GM18498 (cell line): ENCODE measurements at regions not wholly inside any gene's neighbourhood (a gene's known extent, or its start where the extent isn't known, plus 50 kb on each side); places are given as distances from the start of the nearest gene placed in this dataset.
"Not testable (repeated sequence)": the region's sequence is repeated elsewhere in the genome, so short reads cannot be mapped to it uniquely, and the experiment has no call there.

ENCODE experiments used
- ATAC-seq: cut with Tn5 transposase; IDR thresholded peaks from one replicate; pipeline ENCODE4 v1.9.1; 2021; ENCODE audit warnings: mild to moderate bottlenecking, moderate library complexity; ENCODE audit not compliant: unreplicated experiment

GRCh38 chr7:34569975-34570699, 87.9 kb upstream of the NPSR1 start:
- no peak for ATAC-seq

DNA sequence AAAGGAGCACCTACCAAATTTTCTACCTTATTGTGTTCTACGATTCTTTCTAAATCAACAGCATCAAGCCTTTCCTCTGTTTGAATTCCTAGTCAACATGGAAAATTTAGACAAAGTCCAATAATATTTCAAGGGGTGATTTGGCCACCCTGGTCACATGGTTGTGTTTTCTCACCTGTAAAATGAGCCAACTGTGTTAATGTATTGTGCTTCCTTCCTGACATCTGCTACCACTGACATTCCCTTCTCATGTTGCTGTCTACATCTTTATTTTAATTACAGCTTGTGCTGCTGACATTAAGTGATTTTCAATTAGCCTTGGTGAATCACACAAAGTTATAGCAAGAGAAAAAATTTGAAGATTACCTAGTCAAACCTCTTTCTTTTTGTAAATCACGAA, 83.0 kb upstream of the NPSR1 start:
- no peak for ATAC-seq

DNA sequence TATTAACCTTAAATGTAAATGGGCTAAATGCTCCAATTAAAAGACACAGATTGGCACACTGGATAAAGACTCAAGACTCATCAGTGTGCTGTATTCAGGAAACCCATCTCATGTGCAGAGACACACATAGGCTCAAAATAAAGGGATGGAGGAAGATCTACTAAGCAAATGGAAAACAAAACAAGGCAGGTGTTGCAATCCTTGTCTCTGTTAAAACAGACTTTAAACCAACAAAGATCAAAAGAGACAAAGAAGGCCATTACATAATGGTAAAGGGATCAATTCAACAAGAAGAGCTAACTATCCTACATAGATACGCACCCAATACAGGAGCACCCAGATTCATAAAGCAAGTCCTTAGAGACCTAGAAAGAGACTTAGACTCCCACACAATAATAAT, 80.1 kb upstream of the NPSR1 start:
- ATAC-seq: not testable (repeated sequence)

DNA sequence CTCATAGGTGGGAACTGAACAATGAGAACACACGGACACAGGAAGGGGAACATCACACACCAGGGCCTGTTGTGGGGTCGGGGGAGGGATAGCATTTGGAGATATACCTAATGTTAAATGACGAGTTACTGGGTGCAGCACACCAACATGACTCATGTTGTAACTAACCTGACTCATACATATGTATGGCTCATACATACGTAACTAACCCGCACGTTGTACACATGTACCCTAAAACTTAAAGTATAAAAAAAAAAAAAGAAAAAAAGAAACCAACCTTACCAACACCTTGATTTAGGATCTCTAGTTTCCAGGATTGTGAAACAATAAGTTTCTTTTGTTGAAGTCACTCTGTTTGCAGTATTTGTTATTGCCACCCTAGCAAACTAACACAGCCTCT, 76.3 kb upstream of the NPSR1 start:
- ATAC-seq: not testable (repeated sequence)

- no peak for ATAC-seq
These were observed 73.5 kb upstream of the NPSR1 start for GRCh38 chr7:34584526-34584925.

DNA sequence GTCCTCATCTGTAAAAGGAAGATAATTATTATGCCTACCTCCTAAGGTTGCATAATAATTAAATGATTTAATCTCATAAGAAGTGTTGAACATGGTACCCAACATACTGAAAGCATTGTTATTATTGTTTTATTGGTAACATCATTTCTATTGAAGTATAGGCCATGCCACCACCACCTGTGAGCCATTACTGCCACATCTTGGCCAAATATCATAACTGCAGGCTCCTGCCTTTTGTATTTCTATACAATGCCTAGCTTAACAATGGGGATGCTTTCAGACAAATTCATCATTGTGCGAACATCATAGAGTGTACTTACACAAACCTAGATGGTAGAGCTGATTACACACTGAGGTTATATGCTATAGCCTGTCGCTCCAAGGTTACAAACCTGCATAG, 61.1 kb upstream of the NPSR1 start:
- no peak for ATAC-seq

DNA sequence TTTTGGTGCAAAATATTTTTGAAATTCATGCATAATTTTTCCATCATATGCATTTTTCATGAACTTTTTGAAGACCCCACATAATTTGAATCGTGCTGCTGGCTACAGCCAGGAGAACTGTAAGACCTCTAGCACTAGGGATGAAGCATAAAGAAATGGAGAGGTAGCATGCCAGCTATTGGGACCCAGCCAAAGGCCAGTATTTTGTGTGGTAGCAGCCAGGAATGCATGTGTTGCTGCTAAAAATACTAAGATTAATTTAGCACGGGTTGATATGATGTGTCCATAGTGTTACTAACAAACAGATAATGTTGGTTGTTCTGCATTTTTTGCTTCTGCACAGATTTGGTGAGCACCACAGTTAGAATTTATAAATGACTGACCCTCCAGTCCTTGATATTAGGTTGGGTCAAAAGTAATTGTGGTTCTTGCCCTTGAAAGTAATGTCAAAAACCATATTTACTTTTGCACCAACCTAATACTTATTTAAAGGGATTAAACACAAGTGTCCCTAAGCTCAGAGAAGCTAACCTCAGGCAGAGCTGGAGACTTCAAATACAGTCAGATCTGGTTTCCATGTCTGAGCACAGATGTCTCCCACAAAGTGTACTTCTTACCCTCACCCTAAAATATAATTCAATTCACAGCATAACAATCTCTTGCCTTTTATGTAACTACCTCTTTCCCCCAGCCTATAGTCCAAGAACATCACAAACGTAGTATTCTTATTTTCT, 54.1 kb upstream of the NPSR1 start:
- no peak for ATAC-seq
